Esophagus squamous epithelium (tissue), 4 donors: ENCODE measurements at regions not wholly inside any gene's neighbourhood (a gene's known extent, or its start where the extent isn't known, plus 50 kb on each side); places are given as distances from the start of the nearest gene placed in this dataset.

Source experiments
- POLR2A ChIP-seq, 4 donors: fragments of 450-650 bp; IDR thresholded peaks; one replicate each; pipeline ENCODE4 v1.6.1; 2017; ENCODE audit warnings: antibody characterized with exemption in 4 of 4, mild to moderate bottlenecking in 4 of 4, moderate library complexity in 3 of 4
- TF ChIP-seq, protein P1 (sequence below), 6 experiments: fragments of 450-650 bp in 4 of 6; fragments of 200-600 bp in 2 of 6; sonication (generic) in 2 of 6; IDR thresholded peaks; one replicate each; pipeline ENCODE4 v1.5.1; 2016 to 2019; ENCODE audit warnings: antibody characterized with exemption in 6 of 6, mild to moderate bottlenecking in 4 of 6, moderate library complexity in 4 of 6

DNA sequence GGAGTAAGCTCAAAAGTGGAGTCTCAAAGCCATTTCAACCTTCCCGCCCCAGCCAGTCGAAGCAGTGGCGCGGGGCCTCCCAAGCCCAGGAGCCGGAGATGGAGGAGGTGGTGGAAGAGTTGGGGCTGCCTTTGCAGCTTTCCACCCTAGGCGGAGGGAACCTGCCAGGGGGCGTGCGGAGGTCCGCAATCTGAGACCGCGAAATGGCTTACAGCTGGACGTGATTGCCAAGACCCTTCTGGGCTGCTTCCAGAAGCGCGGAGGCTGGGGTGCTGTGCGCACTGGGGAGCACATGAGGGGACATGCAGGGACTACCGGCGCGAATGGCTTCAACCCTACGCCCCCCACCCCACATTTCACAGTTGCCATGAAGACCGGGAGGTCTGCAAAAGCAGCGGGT is 86.2 kb downstream of the PRR15 start:
- TF ChIP-seq, protein P1, sequence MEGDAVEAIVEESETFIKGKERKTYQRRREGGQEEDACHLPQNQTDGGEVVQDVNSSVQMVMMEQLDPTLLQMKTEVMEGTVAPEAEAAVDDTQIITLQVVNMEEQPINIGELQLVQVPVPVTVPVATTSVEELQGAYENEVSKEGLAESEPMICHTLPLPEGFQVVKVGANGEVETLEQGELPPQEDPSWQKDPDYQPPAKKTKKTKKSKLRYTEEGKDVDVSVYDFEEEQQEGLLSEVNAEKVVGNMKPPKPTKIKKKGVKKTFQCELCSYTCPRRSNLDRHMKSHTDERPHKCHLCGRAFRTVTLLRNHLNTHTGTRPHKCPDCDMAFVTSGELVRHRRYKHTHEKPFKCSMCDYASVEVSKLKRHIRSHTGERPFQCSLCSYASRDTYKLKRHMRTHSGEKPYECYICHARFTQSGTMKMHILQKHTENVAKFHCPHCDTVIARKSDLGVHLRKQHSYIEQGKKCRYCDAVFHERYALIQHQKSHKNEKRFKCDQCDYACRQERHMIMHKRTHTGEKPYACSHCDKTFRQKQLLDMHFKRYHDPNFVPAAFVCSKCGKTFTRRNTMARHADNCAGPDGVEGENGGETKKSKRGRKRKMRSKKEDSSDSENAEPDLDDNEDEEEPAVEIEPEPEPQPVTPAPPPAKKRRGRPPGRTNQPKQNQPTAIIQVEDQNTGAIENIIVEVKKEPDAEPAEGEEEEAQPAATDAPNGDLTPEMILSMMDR (IDR thresholded peaks at IDR 0.05), result no peak
- no peak for TF ChIP-seq POLR2A (IDR thresholded peaks at IDR 0.05)
